Heart left ventricle (tissue), 16 donors: ENCODE measurements at regions not wholly inside any gene's neighbourhood (a gene's known extent, or its start where the extent isn't known, plus 50 kb on each side); places are given as distances from the start of the nearest gene placed in this dataset.

Source experiments
- ATAC-seq, 4 donors: fragments of 200-7000 bp; cut with Tn5 transposase; one replicate each; pipeline ENCODE4 v1.9.1; 2020 to 2022; ENCODE audit warnings: moderate library complexity in 4 of 4, mild to moderate bottlenecking in 3 of 4, moderate number of reproducible peaks in 1 of 4
- DNase-seq, 5 donors: peaks; one replicate each; pipeline ENCODE4 v3.0.0-alpha.2; 2020
- H3K27ac ChIP-seq, 12 donors: fragments of 200-600 bp; sonication (generic) in 4 of 12; one replicate each; pipeline versions ENCODE4 v1.5.0 to v1.8.0; 2016 to 2022; ENCODE audit warnings: mild to moderate bottlenecking in 2 of 12
- H3K27me3 ChIP-seq, 9 donors: fragments of 200-600 bp; sonication (generic) in 2 of 9; one replicate each; pipeline versions ENCODE4 v1.5.1 to v1.8.0; 2016 to 2022; ENCODE audit warnings: mild to moderate bottlenecking in 3 of 9
- H3K36me3 ChIP-seq, 9 donors: fragments of 200-600 bp; sonication (generic) in 2 of 9; one replicate each; pipeline versions ENCODE4 v1.5.0 to v1.8.0; 2018 to 2022; ENCODE audit warnings: mild to moderate bottlenecking in 2 of 9
- H3K4me1 ChIP-seq, 12 donors: fragments of 200-600 bp; sonication (generic) in 4 of 12; one replicate each; pipeline versions ENCODE4 v1.5.0 to v1.8.0; 2016 to 2022; ENCODE audit warnings: mild to moderate bottlenecking in 3 of 12
- H3K4me3 ChIP-seq, 12 donors: fragments of 200-600 bp; sonication (generic) in 4 of 12; one replicate each; pipeline versions ENCODE4 v1.5.0 to v1.8.0; 2017 to 2022; ENCODE audit warnings: mild to moderate bottlenecking in 9 of 12, moderate library complexity in 4 of 12
- H3K9me3 ChIP-seq, 12 donors: fragments of 200-600 bp; sonication (generic) in 4 of 12; one replicate each; pipeline versions ENCODE4 v1.5.0 to v1.8.0; 2016 to 2022; ENCODE audit warnings: mild to moderate bottlenecking in 1 of 12
- CTCF ChIP-seq, 12 donors: fragments of 200-600 bp; sonication (generic) in 4 of 12; IDR thresholded peaks; one replicate each; pipeline versions ENCODE4 v1.5.0 to v1.8.0; 2018 to 2022; ENCODE audit warnings: antibody characterized with exemption in 12 of 12, mild to moderate bottlenecking in 5 of 12
- POLR2A ChIP-seq, 2 donors: fragments of 450-650 bp; IDR thresholded peaks; one replicate each; pipeline ENCODE4 v1.6.1; 2017; ENCODE audit warnings: antibody characterized with exemption in 2 of 2, mild to moderate bottlenecking in 2 of 2, moderate library complexity in 2 of 2
- WGBS, 4 donors: extraction: QIAGEN DNeasy Blood & Tissue Kit in 2 of 4; methylation state at CpG; one replicate each; pipeline versions ENCODE4 v1.1.5 to v1.1.7; 2013 to 2018; 5-methylcytosine and 5-hydroxymethylcytosine counted together
- intact Hi-C, 10 donors: fragments of 100-400 bp; cut with DNase I; formaldehyde crosslinking; loops; one replicate each; pipeline versions ENCODE4 v1.11.1 to v1.14.2; 2022
- donor health status: ischemic (EF 13 %, LVEDD 7.1; RV severe dilation, severe dysfunction).
- donor health status: healthy with polysubstance abuse.
- donor health status: DM: no; HTN: yes; CAD: no.
- donor health status: DM: no; HTN: no; CAD: no.
- donor health status: ischemic (EF 25% LVEDD 6.9; RV normal size, moderate dysfunction).
- donor health status: ischemic (EF 25% LVEDD 5.7; RV mildly dilated, moderate dysfunction).
- donor health status: healthy.
- donor health status: DM: yes; HTN: yes; CAD: no.
- donor health status: ischemic (EF 35%, LVEDD 5.7; RV mildly dilated, moderate dysfunction).
- donor health status: nonischemic (EF 11% LVEDD 7.7; RV severe dilation, severe dysfunction).
- donor health status: DM: yes; HTN: yes; CAD: no.
- donor health status: PGD.
- donor health status: ischemic (EF 29% LVEDD 5.4; RV normal size, mild dysfunction).
- donor health status: nonischemic (EF 23%, LVEDD 6.1; RV moderate dilation, normal function).

GRCh38 chr4:126890994-126891393, 741.8 kb upstream of the INTU start:
- 33 to 41% (median 38%) methylated on average over 3 of the region's 3 CpGs for WGBS, 4 donors
- no peak overlapping the region for H3K4me3 ChIP-seq

DNA sequence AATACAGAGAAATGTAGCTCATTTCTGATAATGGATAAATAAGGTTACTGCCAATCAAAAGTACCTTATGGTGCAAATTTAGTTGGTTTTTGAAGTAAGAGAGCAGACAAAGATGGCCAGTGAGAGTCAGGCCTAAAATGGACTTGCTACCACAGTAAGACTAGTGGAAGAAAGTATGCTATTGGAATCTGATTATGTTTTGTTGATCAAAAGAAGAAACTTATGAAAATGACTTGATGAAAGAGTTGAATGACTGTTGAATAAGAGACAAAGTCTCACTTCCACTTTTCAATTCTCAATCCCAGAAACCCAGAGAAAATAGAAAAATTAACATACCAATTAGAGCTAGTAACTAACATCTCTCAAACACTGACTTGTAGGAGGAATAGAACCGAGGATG, 737.8 kb upstream of the INTU start:
- intact Hi-C loops = no loop called here
- DNase-seq (no peak), ATAC-seq (no peak)
- Histone ChIP-seq H3K4me1 (peaks cover 0 to 15% (median 0%) of the 10 kb centered on the region in 12 donors), H3K9me3 (peaks cover 0 to 7% (median 0%) of the 10 kb centered on the region in 12 donors), H3K27ac (no peak overlapping the region), H3K27me3 (no peaks in the 10 kb centered on the region), H3K4me3 (no peak overlapping the region), H3K36me3 (no peaks in the 10 kb centered on the region)
- TF ChIP-seq CTCF (IDR thresholded peaks at IDR 0.05) (no peak), POLR2A (IDR thresholded peaks at IDR 0.05) (no peak)
- WGBS, 4 donors = 57 to 76% (median 69%) methylated on average over 1 of the region's 1 CpG

More at GRCh38 chr4:126890994-126891393, 741.8 kb upstream of the INTU start:
- TF ChIP-seq CTCF (IDR thresholded peaks at IDR 0.05) (no peak), POLR2A (IDR thresholded peaks at IDR 0.05) (no peak)
- DNase-seq (no peak), ATAC-seq (no peak)
- H3K27me3 ChIP-seq = no peaks in the 10 kb centered on the region
- no peak overlapping the region for H3K27ac ChIP-seq
- intact Hi-C loops = no loop called here
- no peaks in the 10 kb centered on the region for H3K36me3 ChIP-seq
- no peaks in the 10 kb centered on the region for H3K4me1 ChIP-seq
- peaks cover 0 to 3% (median 0%) of the 10 kb centered on the region in 12 donors for H3K9me3 ChIP-seq

DNA sequence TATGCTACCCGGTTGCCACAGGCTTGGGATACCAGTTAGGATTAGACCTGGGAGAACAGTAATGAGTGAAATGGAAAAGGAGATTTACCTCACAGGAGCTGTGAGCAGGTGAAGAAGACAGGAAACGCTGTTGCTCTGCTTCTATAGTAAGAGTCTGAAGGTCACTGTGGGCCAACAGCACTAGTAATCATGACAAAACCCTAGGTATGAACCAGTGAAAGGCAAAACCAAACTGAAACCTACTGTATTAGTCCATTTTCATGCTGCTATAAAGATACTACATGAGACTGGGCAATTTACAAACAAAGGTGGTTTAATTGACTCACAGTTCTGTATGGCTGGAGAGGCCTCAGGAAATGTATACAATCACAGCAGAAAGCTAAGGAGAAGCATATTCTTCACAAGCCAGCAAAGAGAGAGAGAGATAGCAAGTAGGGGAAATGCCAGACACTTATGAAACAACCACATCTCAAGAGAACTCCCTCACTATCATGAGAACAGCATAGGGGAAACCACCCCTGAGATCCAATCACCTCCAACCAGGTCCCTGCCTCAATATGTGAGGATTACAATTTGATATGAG, 736.7 kb upstream of the INTU start:
- DNase-seq (no peak), ATAC-seq (no peak)
- no peaks in the 10 kb centered on the region for H3K27me3 ChIP-seq
- 79 to 91% (median 85%) methylated on average over 2 of the region's 2 CpGs for WGBS, 4 donors
- H3K4me1 ChIP-seq = peaks cover 0 to 16% (median 0%) of the 10 kb centered on the region in 12 donors
- H3K27ac ChIP-seq = no peak overlapping the region
- intact Hi-C loops = no loop called here
- no peak overlapping the region for H3K4me3 ChIP-seq
- no peak for TF ChIP-seq CTCF (IDR thresholded peaks at IDR 0.05)
- TF ChIP-seq POLR2A (IDR thresholded peaks at IDR 0.05) = no peak
- no peaks in the 10 kb centered on the region for H3K36me3 ChIP-seq
- H3K9me3 ChIP-seq = peaks cover 0 to 7% (median 0%) of the 10 kb centered on the region in 12 donors

DNA sequence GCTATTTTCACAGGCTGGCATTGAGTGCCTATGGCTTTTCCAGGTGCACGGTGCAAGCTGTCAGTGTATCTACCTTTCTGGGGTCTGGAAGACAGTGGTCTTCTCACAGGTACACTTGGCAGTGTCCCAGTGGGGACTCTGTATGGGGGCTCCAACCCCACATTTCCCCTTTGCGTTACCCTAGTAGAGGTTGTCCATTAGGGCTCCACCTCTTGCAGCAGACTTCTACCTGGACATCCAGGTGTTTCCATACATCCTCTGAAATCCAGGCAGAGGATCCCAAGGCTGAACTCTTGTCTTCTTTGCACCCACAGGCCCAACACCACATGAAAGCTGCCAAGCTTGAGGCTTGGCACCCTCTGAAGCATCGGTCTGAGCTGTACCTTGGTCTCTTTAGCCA, 735.7 kb upstream of the INTU start:
- TF ChIP-seq CTCF (IDR thresholded peaks at IDR 0.05) (no peak), POLR2A (IDR thresholded peaks at IDR 0.05) (no peak)
- intact Hi-C loops = no loop called here
- ATAC-seq (no peak), DNase-seq (no peak)
- Histone ChIP-seq H3K27ac (no peak overlapping the region), H3K4me1 (peaks cover 0 to 16% (median 0%) of the 10 kb centered on the region in 12 donors), H3K36me3 (no peaks in the 10 kb centered on the region), H3K27me3 (no peaks in the 10 kb centered on the region), H3K9me3 (peaks cover 0 to 7% (median 0%) of the 10 kb centered on the region in 12 donors), H3K4me3 (no peak overlapping the region)
- 80 to 95% (median 89%) methylated on average over 3 of the region's 3 CpGs for WGBS, 4 donors
